ENCODE measurements at regions not wholly inside any gene's neighbourhood (a gene's known extent, or its start where the extent isn't known, plus 50 kb on each side); places are given as distances from the start of the nearest gene placed in this dataset.

GRCh38 chr6:94071835-94072234 lies 652.5 kb upstream of the EPHA7 start:
- no peaks in the 10 kb centered on the region for H3K9me3 ChIP-seq
- H3K36me3 ChIP-seq: no peaks in the 10 kb centered on the region
- no peaks in the 10 kb centered on the region for H3K4me1 ChIP-seq
- no peak overlapping the region for H3K27ac ChIP-seq
- H3K4me3 ChIP-seq: no peak overlapping the region
- H3K27me3 ChIP-seq: no peaks in the 10 kb centered on the region
- ATAC-seq (no peak), DNase-seq (no peak)
- TF ChIP-seq, protein P1, sequence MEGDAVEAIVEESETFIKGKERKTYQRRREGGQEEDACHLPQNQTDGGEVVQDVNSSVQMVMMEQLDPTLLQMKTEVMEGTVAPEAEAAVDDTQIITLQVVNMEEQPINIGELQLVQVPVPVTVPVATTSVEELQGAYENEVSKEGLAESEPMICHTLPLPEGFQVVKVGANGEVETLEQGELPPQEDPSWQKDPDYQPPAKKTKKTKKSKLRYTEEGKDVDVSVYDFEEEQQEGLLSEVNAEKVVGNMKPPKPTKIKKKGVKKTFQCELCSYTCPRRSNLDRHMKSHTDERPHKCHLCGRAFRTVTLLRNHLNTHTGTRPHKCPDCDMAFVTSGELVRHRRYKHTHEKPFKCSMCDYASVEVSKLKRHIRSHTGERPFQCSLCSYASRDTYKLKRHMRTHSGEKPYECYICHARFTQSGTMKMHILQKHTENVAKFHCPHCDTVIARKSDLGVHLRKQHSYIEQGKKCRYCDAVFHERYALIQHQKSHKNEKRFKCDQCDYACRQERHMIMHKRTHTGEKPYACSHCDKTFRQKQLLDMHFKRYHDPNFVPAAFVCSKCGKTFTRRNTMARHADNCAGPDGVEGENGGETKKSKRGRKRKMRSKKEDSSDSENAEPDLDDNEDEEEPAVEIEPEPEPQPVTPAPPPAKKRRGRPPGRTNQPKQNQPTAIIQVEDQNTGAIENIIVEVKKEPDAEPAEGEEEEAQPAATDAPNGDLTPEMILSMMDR (IDR thresholded peaks at IDR 0.05): peak in 3 of 12 donors; percentile 30 to 39 (median 35)
- TF ChIP-seq POLR2A (IDR thresholded peaks at IDR 0.05): no peak
- WGBS, 4 donors: 13 to 27% (median 22%) methylated on average over 1 of the region's 1 CpG
- intact Hi-C loops (cut with DNase I): no loop called here

DNA sequence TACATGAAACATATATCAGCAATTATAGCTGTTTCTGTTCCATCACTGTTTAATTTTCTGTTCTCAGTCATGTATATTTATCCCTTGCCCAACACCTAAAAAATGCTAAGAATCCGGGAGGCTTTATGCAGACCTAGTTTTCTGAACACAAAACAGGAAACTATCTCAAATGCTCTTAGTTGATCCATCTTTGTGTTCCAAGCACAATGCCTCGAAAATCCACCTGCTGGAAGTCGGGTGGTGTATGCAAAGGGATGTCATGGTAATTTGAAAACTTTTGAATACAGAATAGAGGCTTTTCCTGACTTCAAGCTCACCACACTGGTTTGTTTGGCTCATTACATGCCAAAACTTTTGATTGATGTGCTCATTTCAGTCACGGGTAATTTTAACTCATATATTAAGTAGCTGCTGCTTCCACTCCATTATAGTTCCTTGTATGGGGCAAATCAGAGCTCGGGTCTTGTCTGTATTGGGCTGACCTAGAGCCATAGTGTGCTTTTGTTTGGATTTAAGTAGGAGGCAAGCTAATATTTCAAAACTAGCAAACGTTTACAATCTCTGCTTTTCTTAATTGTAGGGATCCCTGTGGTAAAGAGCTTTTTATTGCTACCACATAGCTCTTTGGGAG lies 646.5 kb upstream of the EPHA7 start:
- no peak overlapping the region for H3K4me3 ChIP-seq
- no peaks in the 10 kb centered on the region for H3K36me3 ChIP-seq
- H3K4me1 ChIP-seq: no peaks in the 10 kb centered on the region
- TF ChIP-seq, protein P1 (IDR thresholded peaks at IDR 0.05): no peak
- TF ChIP-seq POLR2A (IDR thresholded peaks at IDR 0.05): no peak
- ATAC-seq (no peak), DNase-seq (no peak)
- intact Hi-C loops (cut with DNase I): no loop called here
- no peak overlapping the region for H3K27ac ChIP-seq
- WGBS, 4 donors: 52 to 57% (median 55%) methylated on average over 6 of the region's 6 CpGs
- H3K9me3 ChIP-seq: no peaks in the 10 kb centered on the region
- no peaks in the 10 kb centered on the region for H3K27me3 ChIP-seq

DNA sequence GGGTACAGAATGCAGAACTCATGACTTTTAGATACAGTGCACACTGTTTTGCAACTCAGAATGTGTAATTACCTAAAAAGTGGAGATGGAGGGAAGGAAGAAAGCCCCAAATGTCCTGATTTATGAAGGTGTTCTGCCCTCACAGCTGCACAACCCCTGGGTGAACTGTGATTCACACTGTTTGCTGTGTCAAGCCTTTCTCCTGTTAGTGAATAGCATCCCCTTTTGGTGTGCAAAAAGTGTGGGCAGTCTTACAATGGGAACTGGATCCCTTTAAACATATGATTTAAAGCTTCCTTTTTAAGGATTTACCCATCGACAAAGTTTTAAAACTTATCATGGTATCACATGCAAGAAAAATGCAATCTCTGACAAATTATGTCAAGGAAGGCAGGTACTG lies 633.4 kb upstream of the EPHA7 start:
- Histone ChIP-seq H3K27ac (no peak overlapping the region), H3K27me3 (no peaks in the 10 kb centered on the region), H3K4me3 (no peak overlapping the region), H3K4me1 (no peaks in the 10 kb centered on the region), H3K36me3 (no peaks in the 10 kb centered on the region), H3K9me3 (no peaks in the 10 kb centered on the region)
- no peak for TF ChIP-seq POLR2A (IDR thresholded peaks at IDR 0.05)
- TF ChIP-seq, protein P1 (IDR thresholded peaks at IDR 0.05): peak in 3 of 12 donors; percentile 8 to 22 (median 21)
- no peak for DNase-seq
- WGBS, 4 donors: 59 to 76% (median 64%) methylated on average over 1 of the region's 1 CpG
- no peak for ATAC-seq
- intact Hi-C loops (cut with DNase I): no loop called here

- ATAC-seq (no peak), DNase-seq (no peak)
- no peak overlapping the region for H3K4me3 ChIP-seq
- intact Hi-C loops (cut with DNase I): no loop called here
- WGBS, 4 donors: 75 to 85% (median 84%) methylated on average over 3 of the region's 3 CpGs
- H3K36me3 ChIP-seq: no peaks in the 10 kb centered on the region
- H3K27me3 ChIP-seq: peaks cover 0 to 3% (median 0%) of the 10 kb centered on the region in 9 donors
- H3K9me3 ChIP-seq: no peaks in the 10 kb centered on the region
- no peak overlapping the region for H3K27ac ChIP-seq
- H3K4me1 ChIP-seq: no peaks in the 10 kb centered on the region
- TF ChIP-seq, protein P1 (IDR thresholded peaks at IDR 0.05): no peak
- no peak for TF ChIP-seq POLR2A (IDR thresholded peaks at IDR 0.05)
Observed at GRCh38 chr6:94050515-94050914, 631.2 kb upstream of the EPHA7 start.

All from heart left ventricle (tissue), 16 donors.